ENCODE measurements at regions not wholly inside any gene's neighbourhood (a gene's known extent, or its start where the extent isn't known, plus 50 kb on each side); places are given as distances from the start of the nearest gene placed in this dataset.
"Not testable (repeated sequence)": the region's sequence is repeated elsewhere in the genome, so short reads cannot be mapped to it uniquely, and the experiment has no call there.

GRCh38 chr2:223228871-223229270, 176.9 kb downstream of the KCNE4 start:
- DNase-seq = no peak

- no peak for DNase-seq
Measured at GRCh38 chr2:223230352-223230751, 178.4 kb downstream of the KCNE4 start.

GRCh38 chr2:223232285-223232684, 180.3 kb downstream of the KCNE4 start:
- DNase-seq = no peak

- DNase-seq = no peak
Measured at GRCh38 chr2:223232896-223233295, 180.9 kb downstream of the KCNE4 start.

- DNase-seq = no peak
Measured at GRCh38 chr2:223235986-223236385, 184.0 kb downstream of the KCNE4 start.

- no peak for DNase-seq
Measured at GRCh38 chr2:223238301-223238700, 186.3 kb downstream of the KCNE4 start.

GRCh38 chr2:223243233-223243632, 191.2 kb downstream of the KCNE4 start:
- no peak for DNase-seq

- no peak for DNase-seq
Measured at GRCh38 chr2:223247136-223247535, 195.1 kb downstream of the KCNE4 start.

GRCh38 chr2:223251656-223252229, 199.8 kb downstream of the KCNE4 start:
- DNase-seq = no peak

- no peak for DNase-seq
Measured at GRCh38 chr2:223260681-223261080, 208.7 kb downstream of the KCNE4 start.

GRCh38 chr2:223262946-223263345, 211.0 kb downstream of the KCNE4 start:
- DNase-seq = no peak

- no peak for DNase-seq
Measured at GRCh38 chr2:223264541-223265193, 212.7 kb downstream of the KCNE4 start.

GRCh38 chr2:223267160-223267951, 215.4 kb downstream of the KCNE4 start:
- no peak for DNase-seq

GRCh38 chr2:223269386-223269785, 217.4 kb downstream of the KCNE4 start:
- DNase-seq = no peak

- no peak for DNase-seq
Measured at GRCh38 chr2:223270548-223270947, 218.6 kb downstream of the KCNE4 start.

GRCh38 chr2:223273995-223274394, 222.0 kb downstream of the KCNE4 start:
- DNase-seq = no peak

- DNase-seq = no peak
Measured at GRCh38 chr2:223282221-223282620, 230.2 kb downstream of the KCNE4 start.

GRCh38 chr2:223283329-223283728, 231.3 kb downstream of the KCNE4 start:
- no peak for DNase-seq

GRCh38 chr2:223283771-223284170, 231.8 kb downstream of the KCNE4 start:
- no peak for DNase-seq

GRCh38 chr2:223285370-223286265, 233.6 kb downstream of the KCNE4 start:
- no peak for DNase-seq

GRCh38 chr2:223294756-223295155, 242.8 kb downstream of the KCNE4 start:
- no peak for DNase-seq

GRCh38 chr2:223297788-223298187, 245.8 kb downstream of the KCNE4 start:
- no peak for DNase-seq

- not testable (repeated sequence) for DNase-seq
Measured at GRCh38 chr2:223298329-223298728, 246.3 kb downstream of the KCNE4 start.

Measured in activated CD4-positive, alpha-beta T cell treated with anti-CD3 and anti-CD28 coated beads, Interleukin-2, amount 50 U/mL, for 48 hours (primary cell).